Peyer's patch (tissue), 4 donors: ENCODE measurements at regions not wholly inside any gene's neighbourhood (a gene's known extent, or its start where the extent isn't known, plus 50 kb on each side); places are given as distances from the start of the nearest gene placed in this dataset.

Source experiments
- DNase-seq, 3 donors: peaks; one replicate each; pipeline ENCODE4 v3.0.0-alpha.2; 2017 to 2019
- H3K27ac ChIP-seq, 4 donors: fragments of 200-600 bp; sonication (generic); one replicate each; pipeline ENCODE4 v1.5.1; 2016 to 2019
- H3K27me3 ChIP-seq, 2 donors: fragments of 200-600 bp; sonication (generic); one replicate each; pipeline ENCODE4 v1.5.1; 2019
- H3K36me3 ChIP-seq, 3 donors: fragments of 200-600 bp; sonication (generic); one replicate each; pipeline ENCODE4 v1.5.1; 2016 to 2019
- H3K4me1 ChIP-seq, 4 donors: fragments of 200-600 bp; sonication (generic); one replicate each; pipeline ENCODE4 v1.5.1; 2016 to 2019
- H3K4me3 ChIP-seq, 4 donors: fragments of 200-600 bp; sonication (generic); 1 replicate in 3 of 4; 2 replicates in 1 of 4; pipeline ENCODE4 v1.5.1; 2016 to 2019; ENCODE audit warnings: mild to moderate bottlenecking in 1 of 4
- H3K9me3 ChIP-seq, 4 donors: fragments of 200-600 bp; sonication (generic); one replicate each; pipeline ENCODE4 v1.5.1; 2016 to 2019; ENCODE audit warnings: mild to moderate bottlenecking in 1 of 4
- CTCF ChIP-seq, 6 experiments: fragments of 450-650 bp in 4 of 6; fragments of 200-600 bp in 2 of 6; sonication (generic) in 1 of 6; IDR thresholded peaks; one replicate each; pipeline ENCODE4 v1.5.1; 2017 to 2019; ENCODE audit warnings: antibody characterized with exemption in 6 of 6, mild to moderate bottlenecking in 3 of 6, moderate library complexity in 1 of 6
- POLR2A ChIP-seq, 2 donors: fragments of 450-650 bp; IDR thresholded peaks; one replicate each; pipeline ENCODE4 v1.5.1; 2017; ENCODE audit warnings: antibody characterized with exemption in 2 of 2, mild to moderate bottlenecking in 2 of 2, moderate library complexity in 2 of 2

- no peak for DNase-seq
- H3K4me1 ChIP-seq = no peaks in the 10 kb centered on the region
- H3K27ac ChIP-seq = no peak overlapping the region
- no peaks in the 10 kb centered on the region for H3K27me3 ChIP-seq
- H3K9me3 ChIP-seq = no peaks in the 10 kb centered on the region
- no peak overlapping the region for H3K4me3 ChIP-seq
- TF ChIP-seq CTCF (IDR thresholded peaks at IDR 0.05) (no peak), POLR2A (IDR thresholded peaks at IDR 0.05) (no peak)
- H3K36me3 ChIP-seq = no peaks in the 10 kb centered on the region
Measured at GRCh38 chr4:100970414-100970813, 376.9 kb downstream of the PPP3CA start.

- Histone ChIP-seq H3K36me3 (no peaks in the 10 kb centered on the region), H3K27me3 (no peaks in the 10 kb centered on the region), H3K9me3 (no peaks in the 10 kb centered on the region), H3K4me3 (no peak overlapping the region), H3K4me1 (no peaks in the 10 kb centered on the region), H3K27ac (no peak overlapping the region)
- TF ChIP-seq POLR2A (IDR thresholded peaks at IDR 0.05) (no peak), CTCF (IDR thresholded peaks at IDR 0.05) (no peak)
- DNase-seq = no peak
Measured at GRCh38 chr4:100969925-100970324, 377.4 kb downstream of the PPP3CA start.

- Histone ChIP-seq H3K9me3 (no peaks in the 10 kb centered on the region), H3K27me3 (no peaks in the 10 kb centered on the region), H3K4me3 (no peak overlapping the region), H3K27ac (no peak overlapping the region), H3K4me1 (no peaks in the 10 kb centered on the region), H3K36me3 (no peaks in the 10 kb centered on the region)
- no peak for TF ChIP-seq POLR2A (IDR thresholded peaks at IDR 0.05)
- no peak for TF ChIP-seq CTCF (IDR thresholded peaks at IDR 0.05)
- DNase-seq = no peak
Measured at GRCh38 chr4:100968046-100968445, 379.3 kb downstream of the PPP3CA start.

- Histone ChIP-seq H3K4me1 (no peaks in the 10 kb centered on the region), H3K4me3 (no peak overlapping the region), H3K27me3 (no peaks in the 10 kb centered on the region), H3K36me3 (no peaks in the 10 kb centered on the region), H3K27ac (no peak overlapping the region), H3K9me3 (no peaks in the 10 kb centered on the region)
- DNase-seq = no peak
- TF ChIP-seq CTCF (IDR thresholded peaks at IDR 0.05) (no peak), POLR2A (IDR thresholded peaks at IDR 0.05) (no peak)
Measured at GRCh38 chr4:100963627-100964026, 383.7 kb downstream of the PPP3CA start.

- no peak overlapping the region for H3K4me3 ChIP-seq
- H3K27me3 ChIP-seq = no peaks in the 10 kb centered on the region
- DNase-seq = no peak
- no peaks in the 10 kb centered on the region for H3K9me3 ChIP-seq
- TF ChIP-seq POLR2A (IDR thresholded peaks at IDR 0.05) = no peak
- no peak for TF ChIP-seq CTCF (IDR thresholded peaks at IDR 0.05)
- no peaks in the 10 kb centered on the region for H3K36me3 ChIP-seq
- no peaks in the 10 kb centered on the region for H3K4me1 ChIP-seq
- H3K27ac ChIP-seq = no peak overlapping the region
Measured at GRCh38 chr4:100962698-100963097, 384.6 kb downstream of the PPP3CA start.

- DNase-seq = no peak
- Histone ChIP-seq H3K36me3 (no peaks in the 10 kb centered on the region), H3K4me1 (no peaks in the 10 kb centered on the region), H3K27ac (no peak overlapping the region), H3K4me3 (no peak overlapping the region), H3K9me3 (no peaks in the 10 kb centered on the region), H3K27me3 (no peaks in the 10 kb centered on the region)
- TF ChIP-seq POLR2A (IDR thresholded peaks at IDR 0.05) (no peak), CTCF (IDR thresholded peaks at IDR 0.05) (no peak)
Measured at GRCh38 chr4:100960232-100960631, 387.1 kb downstream of the PPP3CA start.
